Endodermal cell (in vitro differentiated cells): ENCODE measurements at regions not wholly inside any gene's neighbourhood (a gene's known extent, or its start where the extent isn't known, plus 50 kb on each side); places are given as distances from the start of the nearest gene placed in this dataset.

Experiments used
- DNase-seq: peaks from one replicate; pipeline ENCODE4 v3.0.0-alpha.2; 2017
- H3K27ac ChIP-seq: 2 replicates; pipeline ENCODE4 v1.5.1; 2013; ENCODE audit warnings: mild to moderate bottlenecking, low read depth, low read length, moderate library complexity
- H3K27me3 ChIP-seq: 2 replicates; pipeline ENCODE4 v1.6.1; 2013; ENCODE audit warnings: mild to moderate bottlenecking, low read length, moderate library complexity; ENCODE audit not compliant: insufficient read depth, control insufficient read depth, poor library complexity, severe bottlenecking
- H3K36me3 ChIP-seq: 2 replicates; pipeline ENCODE4 v1.7.0; 2013; ENCODE audit warnings: mild to moderate bottlenecking, low read length, moderate library complexity; ENCODE audit not compliant: control insufficient read depth, insufficient read depth
- H3K4me1 ChIP-seq: one replicate; pipeline ENCODE4 v1.7.0; 2013; ENCODE audit warnings: low read length; ENCODE audit not compliant: control insufficient read depth, insufficient read depth
- H3K4me3 ChIP-seq: 2 replicates; pipeline ENCODE4 v1.5.1; 2013; ENCODE audit warnings: mild to moderate bottlenecking, low read length, moderate library complexity
- H3K9ac ChIP-seq: 2 replicates; pipeline ENCODE4 v1.6.1; 2013; ENCODE audit warnings: mild to moderate bottlenecking, low read length, moderate library complexity; ENCODE audit not compliant: poor library complexity, severe bottlenecking; ENCODE audit errors: extremely low read depth
- H3K9me3 ChIP-seq: 2 replicates; pipeline ENCODE4 v1.6.1; 2013; ENCODE audit warnings: mild to moderate bottlenecking, low read length, moderate library complexity; ENCODE audit not compliant: control insufficient read depth
- H3K27ac Mint-ChIP-seq: 2 replicates; pipeline ENCODE4 v1.8.0; 2020; ENCODE audit warnings: mixed read lengths
- H3K27me3 Mint-ChIP-seq: 2 replicates; pipeline ENCODE4 v1.8.0; 2021; ENCODE audit warnings: mild to moderate bottlenecking, mixed read lengths; ENCODE audit not compliant: insufficient read depth
- H3K36me3 Mint-ChIP-seq: 2 replicates; pipeline ENCODE4 v1.8.0; 2020; ENCODE audit warnings: low read depth, mixed read lengths
- H3K4me1 Mint-ChIP-seq: 2 replicates; pipeline ENCODE4 v1.8.0; 2020; ENCODE audit warnings: mixed read lengths
- H3K4me3 Mint-ChIP-seq: 2 replicates; pipeline ENCODE4 v1.8.0; 2020; ENCODE audit warnings: mild to moderate bottlenecking, moderate library complexity, mixed read lengths
- H3K9me3 Mint-ChIP-seq: 2 replicates; pipeline ENCODE4 v1.8.0; 2020; ENCODE audit warnings: mild to moderate bottlenecking, mixed read lengths
- WGBS, 2 experiments: methylation state at CpG; one replicate each; pipeline versions ENCODE4 v1.1.5 to v1.1.7; 2013; ENCODE audit warnings: missing lambda C conversion rate in 2 of 2, mixed read lengths in 1 of 2; ENCODE audit not compliant: insufficient coverage in 1 of 2, insufficient read length in 1 of 2; 5-methylcytosine and 5-hydroxymethylcytosine counted together
- TF ChIP-seq, protein P1 (sequence below): fragments of 200-600 bp; sonication (generic); conservative IDR thresholded peaks from 2 replicates; pipeline ENCODE4 v1.5.0; 2021; ENCODE audit warnings: antibody characterized with exemption, mild to moderate bottlenecking

DNA sequence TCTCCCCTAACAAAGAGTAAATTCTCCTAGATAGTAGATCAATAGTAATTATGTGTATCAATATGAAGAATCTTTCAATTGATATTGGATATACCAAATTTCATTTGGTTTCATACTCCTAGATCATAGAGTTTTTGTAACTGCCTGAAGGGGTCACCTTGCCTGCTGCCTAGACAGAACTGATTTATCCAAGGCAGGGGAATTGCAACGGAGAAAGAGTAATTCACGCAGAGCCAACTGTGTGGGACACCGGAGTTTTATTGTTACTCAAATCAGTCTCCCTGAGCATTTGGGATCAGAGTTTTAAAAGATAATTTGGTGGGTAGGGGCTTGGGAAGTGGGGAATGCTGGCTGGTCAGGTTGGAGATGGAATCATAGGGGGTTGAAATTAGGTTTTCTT lies 92.2 kb upstream of the SLC8A1 start:
- Mint-ChIP-seq H3K9me3 (no peaks in the 10 kb centered on the region), H3K27ac (no peak overlapping the region), H3K4me3 (no peak overlapping the region), H3K27me3 (no peaks in the 10 kb centered on the region), H3K4me1 (peaks cover 35% of the 10 kb centered on the region), H3K36me3 (no peaks in the 10 kb centered on the region)
- no peak overlapping the region for H3K9ac ChIP-seq
- H3K36me3 ChIP-seq = no peaks in the 10 kb centered on the region
- WGBS, 2 experiments = 69 to 100% methylated on average over 1 to 3 of the region's 3 CpGs
- H3K9me3 ChIP-seq = no peaks in the 10 kb centered on the region
- TF ChIP-seq, protein P1, sequence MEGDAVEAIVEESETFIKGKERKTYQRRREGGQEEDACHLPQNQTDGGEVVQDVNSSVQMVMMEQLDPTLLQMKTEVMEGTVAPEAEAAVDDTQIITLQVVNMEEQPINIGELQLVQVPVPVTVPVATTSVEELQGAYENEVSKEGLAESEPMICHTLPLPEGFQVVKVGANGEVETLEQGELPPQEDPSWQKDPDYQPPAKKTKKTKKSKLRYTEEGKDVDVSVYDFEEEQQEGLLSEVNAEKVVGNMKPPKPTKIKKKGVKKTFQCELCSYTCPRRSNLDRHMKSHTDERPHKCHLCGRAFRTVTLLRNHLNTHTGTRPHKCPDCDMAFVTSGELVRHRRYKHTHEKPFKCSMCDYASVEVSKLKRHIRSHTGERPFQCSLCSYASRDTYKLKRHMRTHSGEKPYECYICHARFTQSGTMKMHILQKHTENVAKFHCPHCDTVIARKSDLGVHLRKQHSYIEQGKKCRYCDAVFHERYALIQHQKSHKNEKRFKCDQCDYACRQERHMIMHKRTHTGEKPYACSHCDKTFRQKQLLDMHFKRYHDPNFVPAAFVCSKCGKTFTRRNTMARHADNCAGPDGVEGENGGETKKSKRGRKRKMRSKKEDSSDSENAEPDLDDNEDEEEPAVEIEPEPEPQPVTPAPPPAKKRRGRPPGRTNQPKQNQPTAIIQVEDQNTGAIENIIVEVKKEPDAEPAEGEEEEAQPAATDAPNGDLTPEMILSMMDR = no peak
- H3K4me1 ChIP-seq = no peaks in the 10 kb centered on the region
- no peak overlapping the region for H3K27ac ChIP-seq
- H3K27me3 ChIP-seq = no peaks in the 10 kb centered on the region
- no peak for DNase-seq
- H3K4me3 ChIP-seq = no peak overlapping the region

DNA sequence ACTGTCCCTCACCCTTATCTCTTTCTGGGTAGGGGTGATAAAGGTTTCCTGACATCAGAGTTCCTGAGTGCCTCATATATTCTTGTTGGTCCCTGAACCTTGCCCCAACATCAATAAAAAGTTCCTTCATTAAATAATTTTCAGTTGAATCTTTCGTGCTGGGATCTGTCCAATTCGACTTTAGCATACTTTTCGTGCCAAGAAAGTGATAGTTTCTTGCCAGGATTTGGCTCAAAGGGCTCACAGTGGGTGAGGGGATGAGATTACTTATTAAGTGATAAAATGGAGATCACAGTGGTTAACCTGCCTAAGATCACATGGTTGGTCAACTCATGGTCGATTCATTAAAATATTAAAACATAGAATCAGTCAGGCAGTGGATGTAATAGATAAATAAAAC lies 93.8 kb upstream of the SLC8A1 start:
- no peak overlapping the region for H3K27ac Mint-ChIP-seq
- no peaks in the 10 kb centered on the region for H3K9me3 Mint-ChIP-seq
- H3K36me3 Mint-ChIP-seq = no peaks in the 10 kb centered on the region
- no peaks in the 10 kb centered on the region for H3K4me1 ChIP-seq
- H3K27me3 ChIP-seq = no peaks in the 10 kb centered on the region
- H3K4me1 Mint-ChIP-seq = peaks cover 29% of the 10 kb centered on the region
- no peak overlapping the region for H3K27ac ChIP-seq
- WGBS, 2 experiments = 95% methylated on average over 4 of the region's 4 CpGs; no CpG with 5 or more reads in 1 of the 2 experiments
- H3K4me3 ChIP-seq = no peak overlapping the region
- no peaks in the 10 kb centered on the region for H3K36me3 ChIP-seq
- no peaks in the 10 kb centered on the region for H3K9me3 ChIP-seq
- no peak for DNase-seq
- H3K4me3 Mint-ChIP-seq = no peak overlapping the region
- TF ChIP-seq, protein P1 = no peak
- no peak overlapping the region for H3K9ac ChIP-seq
- H3K27me3 Mint-ChIP-seq = no peaks in the 10 kb centered on the region

DNA sequence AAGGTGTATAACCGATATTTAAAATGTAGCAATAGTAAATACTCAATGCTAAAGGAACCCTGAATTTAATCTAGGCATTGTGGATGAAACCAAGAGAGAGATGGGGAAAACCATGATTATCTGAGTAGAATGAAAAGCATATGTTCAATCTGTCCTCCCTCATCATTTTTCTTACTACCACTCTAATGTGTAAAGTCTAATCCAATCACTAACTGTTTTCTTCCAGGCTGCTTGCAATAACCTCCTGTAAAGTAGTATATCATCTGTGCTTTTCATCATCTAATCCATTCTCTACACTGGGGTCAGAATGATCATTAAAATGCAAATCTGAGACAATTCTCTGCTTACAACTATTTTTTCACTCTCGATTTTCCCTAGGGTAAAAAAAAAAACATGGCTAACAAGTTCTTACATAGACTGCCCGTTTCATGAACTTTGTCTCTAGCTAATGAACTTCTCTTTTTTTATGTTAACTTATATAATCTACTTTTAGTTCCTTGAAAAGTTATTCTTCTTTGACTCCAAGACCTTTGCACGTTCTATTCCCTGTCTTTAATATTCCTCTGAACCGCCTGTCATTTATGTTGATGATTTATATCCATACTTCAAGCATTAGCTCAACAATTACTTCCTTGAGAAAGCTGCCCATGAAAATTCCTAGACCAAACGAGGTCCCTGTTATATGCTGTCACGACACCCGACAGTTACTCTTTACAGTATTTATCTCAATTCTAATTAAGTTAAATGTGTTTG lies 94.7 kb upstream of the SLC8A1 start:
- Mint-ChIP-seq H3K27me3 (no peaks in the 10 kb centered on the region), H3K4me1 (peaks cover 27% of the 10 kb centered on the region), H3K4me3 (no peak overlapping the region), H3K36me3 (no peaks in the 10 kb centered on the region), H3K9me3 (no peaks in the 10 kb centered on the region), H3K27ac (no peak overlapping the region)
- Histone ChIP-seq H3K27me3 (no peaks in the 10 kb centered on the region), H3K4me1 (no peaks in the 10 kb centered on the region), H3K36me3 (no peaks in the 10 kb centered on the region), H3K27ac (no peak overlapping the region), H3K9me3 (no peaks in the 10 kb centered on the region), H3K9ac (no peak overlapping the region), H3K4me3 (no peak overlapping the region)
- 87 to 94% methylated on average over 2 to 6 of the region's 8 CpGs for WGBS, 2 experiments
- no peak for DNase-seq
- TF ChIP-seq, protein P1 = no peak
